ENCODE measurements at regions not wholly inside any gene's neighbourhood (a gene's known extent, or its start where the extent isn't known, plus 50 kb on each side); places are given as distances from the start of the nearest gene placed in this dataset.

DNA sequence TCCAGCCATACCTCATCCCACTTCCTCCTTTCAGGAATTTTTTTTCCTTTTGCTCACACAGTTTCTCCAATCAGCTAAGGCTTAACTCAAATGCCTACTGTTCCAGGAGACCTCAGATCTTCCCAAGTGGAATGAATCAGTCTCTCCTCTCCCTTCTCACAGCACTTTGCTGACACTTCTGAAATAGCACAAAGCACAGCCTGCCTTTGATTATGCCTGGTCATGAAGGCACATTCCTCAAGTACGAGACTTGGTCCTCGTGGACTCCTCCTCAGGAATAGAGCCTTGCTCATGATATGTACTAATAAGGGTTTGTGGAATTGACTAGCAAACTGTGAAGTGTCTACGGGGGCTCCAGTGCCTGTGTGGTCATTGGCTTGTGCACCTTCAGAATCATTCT is 176.7 kb upstream of the TENM4 start:
- H3K9me3 ChIP-seq (ENCODE audit: control insufficient read depth, insufficient read depth, low read depth, low read length), result no peaks in the 10 kb centered on the region
- TF ChIP-seq POLR2AphosphoS5 (IDR thresholded peaks at IDR 0.05; ENCODE audit: low read depth, low read length), result no peak
- no peak for TF ChIP-seq REST (IDR thresholded peaks at IDR 0.05; ENCODE audit: insufficient read depth in 1 of 2, low read depth in 2 of 2, low read length in 1 of 2)
- TF ChIP-seq TCF7L2 (IDR thresholded peaks at IDR 0.05; ENCODE audit: low read depth, low read length), result no peak
- no peak for TF ChIP-seq SIN3A (IDR thresholded peaks at IDR 0.05; ENCODE audit: borderline replicate concordance, insufficient read depth, low read depth, low read length)
- TF ChIP-seq, protein P1, sequence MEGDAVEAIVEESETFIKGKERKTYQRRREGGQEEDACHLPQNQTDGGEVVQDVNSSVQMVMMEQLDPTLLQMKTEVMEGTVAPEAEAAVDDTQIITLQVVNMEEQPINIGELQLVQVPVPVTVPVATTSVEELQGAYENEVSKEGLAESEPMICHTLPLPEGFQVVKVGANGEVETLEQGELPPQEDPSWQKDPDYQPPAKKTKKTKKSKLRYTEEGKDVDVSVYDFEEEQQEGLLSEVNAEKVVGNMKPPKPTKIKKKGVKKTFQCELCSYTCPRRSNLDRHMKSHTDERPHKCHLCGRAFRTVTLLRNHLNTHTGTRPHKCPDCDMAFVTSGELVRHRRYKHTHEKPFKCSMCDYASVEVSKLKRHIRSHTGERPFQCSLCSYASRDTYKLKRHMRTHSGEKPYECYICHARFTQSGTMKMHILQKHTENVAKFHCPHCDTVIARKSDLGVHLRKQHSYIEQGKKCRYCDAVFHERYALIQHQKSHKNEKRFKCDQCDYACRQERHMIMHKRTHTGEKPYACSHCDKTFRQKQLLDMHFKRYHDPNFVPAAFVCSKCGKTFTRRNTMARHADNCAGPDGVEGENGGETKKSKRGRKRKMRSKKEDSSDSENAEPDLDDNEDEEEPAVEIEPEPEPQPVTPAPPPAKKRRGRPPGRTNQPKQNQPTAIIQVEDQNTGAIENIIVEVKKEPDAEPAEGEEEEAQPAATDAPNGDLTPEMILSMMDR (IDR thresholded peaks at IDR 0.05), result no peak
- ChIA-PET POLR2A (no interaction called here), CTCF (no interaction called here)
- H3K4me3 ChIP-seq (ENCODE audit: low read depth in 2 of 2, low read length in 2 of 2), result no peak overlapping the region
- no peaks in the 10 kb centered on the region for H3K4me1 ChIP-seq (ENCODE audit: control insufficient read depth, insufficient read depth, low read length)
- no peaks in the 10 kb centered on the region for H3K36me3 ChIP-seq (ENCODE audit: control insufficient read depth, insufficient read depth, low read length)
- intact Hi-C loops (cut with micrococcal nuclease; ENCODE audit: unreplicated experiment) (no loop called here), in situ Hi-C loops (cut with HindIII; ENCODE audit: low pct_unique_long_range_greater_than_20kb, low sequenced_read_pairs) (no loop called here)
- H3K27ac ChIP-seq (ENCODE audit: low read length), result no peak overlapping the region
- DNase-seq (ENCODE audit: low read depth, low spot score) (no peak), ATAC-seq (no peak)
- no peaks in the 10 kb centered on the region; the same call in none of the 2 replicates for H3K27me3 ChIP-seq (ENCODE audit: control insufficient read depth, insufficient read depth, low read length)
- no TSS peak for BruUV-seq (replicated peaks)

- Histone ChIP-seq H3K36me3 (ENCODE audit: control insufficient read depth, insufficient read depth, low read length) (no peaks in the 10 kb centered on the region), H3K4me1 (ENCODE audit: control insufficient read depth, insufficient read depth, low read length) (no peaks in the 10 kb centered on the region), H3K4me3 (ENCODE audit: low read depth in 2 of 2, low read length in 2 of 2) (no peak overlapping the region), H3K27ac (ENCODE audit: low read length) (no peak overlapping the region), H3K9me3 (ENCODE audit: control insufficient read depth, insufficient read depth, low read depth, low read length) (no peaks in the 10 kb centered on the region), H3K27me3 (ENCODE audit: control insufficient read depth, insufficient read depth, low read length) (no peaks in the 10 kb centered on the region; the same call in none of the 2 replicates)
- in situ Hi-C loops (cut with HindIII; ENCODE audit: low pct_unique_long_range_greater_than_20kb, low sequenced_read_pairs), result no loop called here
- no peak for ATAC-seq
- CTCF ChIA-PET, result interaction anchor here (0.6 kb wide), 1 partner anchor 94 kb away, joined by 3 read pairs; no protein-coding TSS in a partner anchor
- DNase-seq (ENCODE audit: low read depth, low spot score), result no peak
- POLR2A ChIA-PET, result no interaction called here
- intact Hi-C loops (cut with micrococcal nuclease; ENCODE audit: unreplicated experiment), result no loop called here
- TF ChIP-seq REST (IDR thresholded peaks at IDR 0.05; ENCODE audit: insufficient read depth in 1 of 2, low read depth in 2 of 2, low read length in 1 of 2), result no peak
- TF ChIP-seq TCF7L2 (IDR thresholded peaks at IDR 0.05; ENCODE audit: low read depth, low read length), result no peak
- no peak for TF ChIP-seq SIN3A (IDR thresholded peaks at IDR 0.05; ENCODE audit: borderline replicate concordance, insufficient read depth, low read depth, low read length)
- no peak for TF ChIP-seq POLR2AphosphoS5 (IDR thresholded peaks at IDR 0.05; ENCODE audit: low read depth, low read length)
- TF ChIP-seq, protein P1 (IDR thresholded peaks at IDR 0.05), result no peak
- BruUV-seq (replicated peaks), result no TSS peak
Observed at GRCh38 chr11:79616392-79616851, 175.6 kb upstream of the TENM4 start.

All from Panc1 (cell line).